ENCODE measurements at regions not wholly inside any gene's neighbourhood (a gene's known extent, or its start where the extent isn't known, plus 50 kb on each side); places are given as distances from the start of the nearest gene placed in this dataset.
"Not testable (repeated sequence)": the region's sequence is repeated elsewhere in the genome, so short reads cannot be mapped to it uniquely, and the experiment has no call there.

DNA sequence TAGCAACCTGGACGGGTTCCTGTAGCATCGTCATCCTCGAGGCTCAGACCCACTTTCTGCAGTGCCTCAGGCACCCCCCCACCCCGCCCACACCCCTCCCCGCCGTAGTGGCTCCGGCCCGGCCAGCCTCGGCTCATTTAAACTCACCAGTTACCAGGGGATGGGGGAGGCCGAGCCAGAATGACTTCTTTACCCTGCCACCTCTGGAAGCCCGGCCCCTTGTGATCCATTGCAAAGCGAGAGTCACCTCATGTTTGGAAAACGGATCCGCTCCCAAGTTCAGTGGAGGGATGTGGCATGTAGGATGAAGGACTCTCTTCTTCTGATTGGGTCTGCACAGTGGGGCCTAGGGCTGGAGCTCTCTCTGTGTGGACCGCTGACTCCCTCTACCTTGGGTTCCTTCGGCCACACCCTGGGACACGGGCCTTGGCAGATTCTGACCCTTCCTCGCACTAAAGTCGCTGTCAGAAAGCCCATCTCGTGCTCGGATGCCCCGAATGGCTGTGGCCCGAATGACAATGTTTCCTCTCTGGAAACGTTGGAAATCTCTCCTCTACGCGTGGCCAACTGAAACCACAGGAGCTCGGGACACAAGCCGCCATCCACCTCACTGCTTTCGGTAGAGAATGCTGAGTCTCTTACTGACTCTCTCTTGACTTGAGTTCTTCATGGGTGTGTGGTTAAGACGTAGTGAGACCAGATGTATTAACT is 3902.1 kb upstream of the OR11H1 start:
- not testable (repeated sequence) for H2BK20ac ChIP-seq (ENCODE audit: low read length); H2BK120ac ChIP-seq (replicated peaks; ENCODE audit: low read depth, low read length)

More for the DNA sequence above, 3902.1 kb upstream of the OR11H1 start:
- H2AK5ac ChIP-seq (ENCODE audit: low read depth, low read length); H3K79me2 ChIP-seq (ENCODE audit: control insufficient read depth in 1 of 2, insufficient read depth in 2 of 2, low read length in 2 of 2); H3K4ac ChIP-seq (replicated peaks; ENCODE audit: insufficient read length, low read depth, low read length); FAIRE-seq; H2AFZ ChIP-seq (ENCODE audit: low read length); H3K79me1 ChIP-seq (ENCODE audit: low read depth, low read length); H3K9ac ChIP-seq (replicated peaks in 1 of 4; ENCODE audit: extremely low read depth in 1 of 4, low read depth in 3 of 4, low read length in 3 of 4); H3K14ac ChIP-seq (ENCODE audit: insufficient read length); H3K4me3 ChIP-seq (ENCODE audit: extremely low read depth in 1 of 4, insufficient read depth in 2 of 4, low read depth in 3 of 4, low read length in 4 of 4); POLR2A ChIA-PET (ENCODE audit: partially characterized antibody); H4K5ac ChIP-seq (ENCODE audit: insufficient read length, low read depth, low read length); H2BK5ac ChIP-seq (ENCODE audit: low read depth, low read length); H3K18ac ChIP-seq (ENCODE audit: extremely low read depth, low read length); H4K91ac ChIP-seq (replicated peaks; ENCODE audit: insufficient read length, low read length); H3K27me3 ChIP-seq (replicated peaks in 1 of 4; ENCODE audit: control insufficient read depth in 3 of 4, extremely low read depth in 1 of 4, insufficient read depth in 3 of 4, low read length in 3 of 4); H3K27ac ChIP-seq (ENCODE audit: low read depth, low read length); H3K4me1 ChIP-seq (replicated peaks in 1 of 4; ENCODE audit: control insufficient read depth in 3 of 4, insufficient read depth in 4 of 4, low read length in 3 of 4); H3K23me2 ChIP-seq (ENCODE audit: low read depth, low read length); H4K20me1 ChIP-seq (replicated peaks in 1 of 2; ENCODE audit: control insufficient read depth in 1 of 2, insufficient read depth in 2 of 2, low read length in 2 of 2); H2BK12ac ChIP-seq (ENCODE audit: low read depth, low read length); H4K8ac ChIP-seq (ENCODE audit: extremely low read depth, insufficient read depth, low read length); H3K56ac ChIP-seq (replicated peaks; ENCODE audit: insufficient read length, low read depth, low read length); H2BK15ac ChIP-seq (ENCODE audit: low read length); CTCF ChIA-PET (ENCODE audit: partially characterized antibody); DNase-seq (ENCODE audit: low read depth in 1 of 2, low spot score in 2 of 2); H3K23ac ChIP-seq (ENCODE audit: insufficient read length); H3K4me2 ChIP-seq (ENCODE audit: insufficient read depth in 1 of 2, low read depth in 2 of 2, low read length in 2 of 2): not testable (repeated sequence)
- 85% methylated on average over 30 of the region's 30 CpGs; no CpG with 5 or more reads in 1 of the 2 experiments for WGBS, 2 experiments (ENCODE audit: extremely low coverage in 1 of 2, insufficient coverage in 1 of 2, insufficient read length in 1 of 2, insufficient replicate concordance in 2 of 2, low coverage in 1 of 2, low lambda C conversion rate in 2 of 2, missing lambda C conversion rate in 1 of 2)
- peaks cover 70 to 86% of the 10 kb centered on the region in 2 experiments for H3K9me3 ChIP-seq (ENCODE audit: insufficient read depth in 2 of 2, low read depth in 1 of 2, low read length in 1 of 2)
- H3K36me3 ChIP-seq (ENCODE audit: control insufficient read depth in 2 of 4, insufficient read depth in 4 of 4, low read length in 3 of 4), result peaks cover 0 to 22% (median 0%) of the 10 kb centered on the region in 4 experiments; a peak in 1 of 8 replicates

Measured in H1 (cell line).